T-helper 2 cell treated with Interferon-gamma antibody and Interleukin-4, amounts not matched to agents 5 μg/mL and 100 μg/mL, for 36 hours (primary cell): ENCODE measurements at regions not wholly inside any gene's neighbourhood (a gene's known extent, or its start where the extent isn't known, plus 50 kb on each side); places are given as distances from the start of the nearest gene placed in this dataset.

Experiments
- DNase-seq: peaks from one replicate; pipeline ENCODE4 v3.0.0; 2021; ENCODE audit warnings: low spot score
- H3K27ac Mint-ChIP-seq: one replicate; pipeline ENCODE4 v1.8.0; 2021; ENCODE audit warnings: mild to moderate bottlenecking, mixed read lengths
- H3K27me3 Mint-ChIP-seq: one replicate; pipeline ENCODE4 v1.8.0; 2021; ENCODE audit warnings: low read depth, mixed read lengths
- H3K36me3 Mint-ChIP-seq: one replicate; pipeline ENCODE4 v1.8.0; 2021; ENCODE audit warnings: low read depth, mixed read lengths
- H3K4me1 Mint-ChIP-seq: one replicate; pipeline ENCODE4 v1.8.0; 2021; ENCODE audit warnings: low read depth, mixed read lengths
- H3K4me3 Mint-ChIP-seq: one replicate; pipeline ENCODE4 v1.8.0; 2022; ENCODE audit warnings: mild to moderate bottlenecking, moderate library complexity, mixed read lengths
- H3K9me3 Mint-ChIP-seq: one replicate; pipeline ENCODE4 v1.8.0; 2021; ENCODE audit warnings: mixed read lengths

DNA sequence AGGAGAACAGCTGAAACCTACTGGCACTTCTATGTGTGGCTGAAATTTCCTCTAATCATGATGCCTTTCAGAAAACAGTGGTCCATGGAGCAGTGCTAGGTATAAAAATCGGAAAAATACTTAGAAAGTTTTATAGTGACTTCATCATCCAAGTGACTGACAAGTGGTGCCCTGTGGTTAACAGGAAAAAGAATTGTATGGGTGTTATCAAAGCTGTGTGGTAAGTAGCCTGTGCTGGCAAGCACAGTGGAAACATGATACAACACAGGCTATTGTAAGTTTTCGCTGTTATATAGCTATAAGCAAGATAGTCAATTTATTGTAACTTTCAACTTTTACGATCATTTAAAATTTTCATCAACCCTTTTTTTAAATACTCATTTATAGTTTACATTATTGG lies 1599.7 kb upstream of the ZEB2 start:
- H3K27me3 Mint-ChIP-seq, result no peaks in the 10 kb centered on the region
- no peak overlapping the region for H3K27ac Mint-ChIP-seq
- H3K9me3 Mint-ChIP-seq, result no peaks in the 10 kb centered on the region
- H3K4me1 Mint-ChIP-seq, result no peaks in the 10 kb centered on the region
- no peak overlapping the region for H3K4me3 Mint-ChIP-seq
- DNase-seq, result no peak
- H3K36me3 Mint-ChIP-seq, result no peaks in the 10 kb centered on the region

DNA sequence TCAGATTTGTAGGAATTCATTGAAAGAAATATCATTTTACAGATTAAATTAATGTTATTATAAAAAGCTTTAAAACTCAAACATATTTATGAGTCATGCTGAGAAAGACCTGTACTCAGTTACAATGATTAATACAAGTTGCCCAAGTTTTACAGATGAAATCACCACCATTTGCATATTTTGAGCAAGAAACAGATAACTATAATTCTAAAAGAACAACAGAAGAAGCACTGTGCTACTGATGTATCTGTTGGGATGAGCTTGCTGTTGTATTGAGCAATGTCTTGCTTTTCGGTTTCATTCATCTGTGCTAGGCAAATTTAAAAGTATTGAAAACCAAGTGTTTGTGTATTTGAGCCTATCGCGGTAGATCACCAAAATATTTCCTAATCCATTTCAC lies 1589.1 kb upstream of the ZEB2 start:
- no peaks in the 10 kb centered on the region for H3K36me3 Mint-ChIP-seq
- H3K4me1 Mint-ChIP-seq, result no peaks in the 10 kb centered on the region
- DNase-seq, result no peak
- peaks cover 4% of the 10 kb centered on the region for H3K9me3 Mint-ChIP-seq
- no peak overlapping the region for H3K4me3 Mint-ChIP-seq
- H3K27me3 Mint-ChIP-seq, result no peaks in the 10 kb centered on the region
- no peak overlapping the region for H3K27ac Mint-ChIP-seq

DNA sequence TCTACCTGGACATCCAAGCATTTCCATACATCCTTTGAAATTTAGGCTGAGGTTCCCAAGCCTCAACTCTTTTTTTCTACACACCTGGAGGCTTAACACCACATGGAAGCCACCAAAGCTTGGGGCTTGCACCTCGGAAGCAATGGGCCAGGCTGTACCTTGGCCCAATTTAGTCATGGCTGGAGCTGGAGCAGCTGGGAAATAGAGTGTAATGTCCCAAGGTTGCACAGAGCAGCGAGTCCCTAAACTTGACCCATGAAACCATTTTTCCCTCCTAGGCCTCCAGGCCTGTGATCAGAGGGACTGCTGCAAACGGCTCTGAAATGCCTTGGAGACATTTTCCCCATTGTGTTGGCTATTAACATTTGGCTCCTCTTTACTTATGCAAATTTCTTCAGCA lies 1574.3 kb upstream of the ZEB2 start:
- no peaks in the 10 kb centered on the region for H3K36me3 Mint-ChIP-seq
- H3K4me1 Mint-ChIP-seq, result no peaks in the 10 kb centered on the region
- no peak overlapping the region for H3K27ac Mint-ChIP-seq
- DNase-seq, result no peak
- H3K4me3 Mint-ChIP-seq, result no peak overlapping the region
- H3K27me3 Mint-ChIP-seq, result no peaks in the 10 kb centered on the region
- peaks cover 34% of the 10 kb centered on the region for H3K9me3 Mint-ChIP-seq

DNA sequence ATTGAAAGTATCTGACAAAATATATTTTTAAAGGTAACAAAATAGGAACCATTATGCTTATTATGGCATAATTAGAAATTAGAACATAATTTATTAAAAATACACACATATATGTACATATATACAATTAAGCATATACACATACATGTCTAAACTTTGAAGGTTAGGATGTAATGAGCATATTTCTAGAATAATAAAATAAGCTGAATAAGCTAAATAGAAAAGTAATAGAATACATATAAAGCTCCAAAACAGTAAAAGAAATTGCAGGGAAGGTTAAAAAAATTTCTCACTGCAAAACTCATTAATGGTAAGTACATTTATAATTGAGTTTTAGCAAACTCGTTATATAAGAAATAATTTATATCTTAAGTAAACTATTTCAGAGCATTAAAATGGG lies 1561.5 kb upstream of the ZEB2 start:
- Mint-ChIP-seq H3K4me1 (no peaks in the 10 kb centered on the region), H3K9me3 (peaks cover 11% of the 10 kb centered on the region)

DNA sequence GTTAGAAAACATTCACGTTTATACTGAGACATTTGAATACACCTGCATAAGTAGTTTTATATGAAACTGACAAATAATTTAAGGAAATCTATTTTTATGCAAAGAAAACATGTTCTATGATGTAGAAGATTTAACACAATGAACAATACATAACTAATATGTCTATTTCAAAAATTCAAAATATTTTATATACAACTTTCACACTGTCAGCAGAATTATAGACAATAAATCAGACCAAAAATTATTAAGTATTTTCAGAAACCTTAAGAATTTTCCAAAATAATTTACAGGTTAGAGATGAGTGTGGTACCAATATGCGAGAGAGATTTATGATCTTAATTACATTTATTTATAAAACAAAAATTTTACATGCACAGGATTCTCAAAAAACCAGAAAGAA lies 1561.0 kb upstream of the ZEB2 start:
- H3K9me3 Mint-ChIP-seq, result peaks cover 12% of the 10 kb centered on the region
- no peaks in the 10 kb centered on the region for H3K27me3 Mint-ChIP-seq
- no peak overlapping the region for H3K4me3 Mint-ChIP-seq
- no peak for DNase-seq
- H3K4me1 Mint-ChIP-seq, result no peaks in the 10 kb centered on the region
- no peaks in the 10 kb centered on the region for H3K36me3 Mint-ChIP-seq
- H3K27ac Mint-ChIP-seq, result no peak overlapping the region

More for the DNA sequence above, 1561.5 kb upstream of the ZEB2 start:
- Mint-ChIP-seq H3K4me3 (no peak overlapping the region), H3K27me3 (no peaks in the 10 kb centered on the region), H3K27ac (no peak overlapping the region), H3K36me3 (no peaks in the 10 kb centered on the region)
- DNase-seq, result no peak

DNA sequence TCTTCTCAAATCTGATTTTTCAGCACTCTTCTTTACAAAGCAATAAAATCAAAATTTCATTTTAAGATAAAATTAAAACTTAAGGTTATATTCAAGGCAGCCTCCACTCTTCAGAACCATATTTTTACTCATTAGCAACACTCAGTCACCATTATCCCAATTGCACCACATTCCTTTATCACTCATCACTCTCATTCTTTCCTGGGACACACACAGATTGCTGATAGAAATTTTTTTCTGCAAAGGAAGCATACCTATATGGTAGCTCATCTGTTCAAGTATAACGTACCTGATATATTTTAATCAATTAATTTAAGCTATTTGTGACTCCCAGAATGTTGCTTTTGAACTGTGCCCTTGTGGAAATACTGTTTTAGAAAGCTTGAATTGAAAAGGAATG lies 1559.3 kb upstream of the ZEB2 start:
- H3K27ac Mint-ChIP-seq, result no peak overlapping the region
- no peak overlapping the region for H3K4me3 Mint-ChIP-seq
- DNase-seq, result no peak
- no peaks in the 10 kb centered on the region for H3K36me3 Mint-ChIP-seq
- no peaks in the 10 kb centered on the region for H3K4me1 Mint-ChIP-seq
- no peaks in the 10 kb centered on the region for H3K27me3 Mint-ChIP-seq
- H3K9me3 Mint-ChIP-seq, result peaks cover 6% of the 10 kb centered on the region

DNA sequence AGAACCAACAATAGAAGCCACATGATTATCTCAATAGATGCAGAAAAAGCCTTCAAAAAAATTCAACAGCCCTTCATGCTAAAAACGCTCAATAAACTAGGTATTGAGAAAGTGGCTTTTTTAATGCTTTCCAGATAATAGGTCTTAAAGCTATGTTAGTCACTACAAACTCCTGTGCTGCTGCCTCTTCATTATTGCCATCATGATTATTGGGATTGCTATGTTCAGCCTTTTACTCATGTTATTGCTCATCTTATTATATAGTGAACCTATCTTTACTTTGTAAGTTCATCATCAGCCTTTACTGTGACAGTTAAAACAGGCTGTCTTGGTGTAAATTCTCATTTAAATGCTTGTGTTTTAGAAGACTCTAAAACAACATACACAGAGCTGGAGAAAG lies 1557.2 kb upstream of the ZEB2 start:
- Mint-ChIP-seq H3K4me3 (no peak overlapping the region), H3K27ac (no peak overlapping the region), H3K9me3 (peaks cover 12% of the 10 kb centered on the region), H3K27me3 (no peaks in the 10 kb centered on the region), H3K4me1 (no peaks in the 10 kb centered on the region), H3K36me3 (no peaks in the 10 kb centered on the region)
- no peak for DNase-seq

DNA sequence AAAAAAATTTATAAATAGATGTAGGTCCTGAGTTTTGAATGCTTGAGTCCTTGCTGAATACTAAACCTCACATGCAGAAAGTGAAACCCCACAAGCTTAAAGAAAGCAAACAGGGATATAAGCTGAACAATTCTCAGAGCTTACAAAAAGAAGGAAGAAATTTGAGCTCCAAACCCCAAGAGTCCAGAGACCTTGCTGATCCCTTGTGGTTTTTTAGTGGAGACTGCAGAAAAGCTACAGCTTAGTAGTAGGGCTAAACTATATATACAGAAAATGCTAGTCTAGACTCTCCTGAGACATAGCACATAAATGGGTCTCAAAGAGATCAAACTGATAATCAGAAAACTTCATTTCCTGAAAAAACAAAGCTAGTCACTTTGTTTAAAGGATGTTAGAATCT lies 1548.1 kb upstream of the ZEB2 start:
- Mint-ChIP-seq H3K4me3 (no peak overlapping the region), H3K27me3 (no peaks in the 10 kb centered on the region), H3K36me3 (no peaks in the 10 kb centered on the region), H3K4me1 (no peaks in the 10 kb centered on the region), H3K9me3 (peaks cover 26% of the 10 kb centered on the region), H3K27ac (no peak overlapping the region)
- no peak for DNase-seq

DNA sequence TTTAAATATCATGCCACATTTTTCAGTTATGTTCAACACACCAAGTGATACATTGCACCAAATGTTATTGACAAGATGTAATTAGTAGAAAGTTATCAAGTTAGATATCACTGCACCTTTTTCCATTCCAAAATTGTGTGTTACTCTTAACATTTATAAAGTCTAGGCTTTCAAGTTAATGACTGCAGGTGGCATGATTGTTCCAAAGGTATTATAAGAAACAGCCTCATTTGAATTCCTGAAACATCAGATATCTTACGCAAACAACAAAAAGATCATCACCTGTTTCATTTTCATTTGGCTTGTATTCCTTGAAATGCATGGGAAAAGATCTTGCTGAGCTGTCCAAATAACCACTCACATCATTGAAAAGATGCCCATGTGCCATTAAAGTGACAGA lies 1528.2 kb upstream of the ZEB2 start:
- Mint-ChIP-seq H3K27me3 (no peaks in the 10 kb centered on the region), H3K4me3 (no peak overlapping the region), H3K4me1 (no peaks in the 10 kb centered on the region), H3K9me3 (no peaks in the 10 kb centered on the region), H3K27ac (no peak overlapping the region), H3K36me3 (no peaks in the 10 kb centered on the region)
- no peak for DNase-seq

DNA sequence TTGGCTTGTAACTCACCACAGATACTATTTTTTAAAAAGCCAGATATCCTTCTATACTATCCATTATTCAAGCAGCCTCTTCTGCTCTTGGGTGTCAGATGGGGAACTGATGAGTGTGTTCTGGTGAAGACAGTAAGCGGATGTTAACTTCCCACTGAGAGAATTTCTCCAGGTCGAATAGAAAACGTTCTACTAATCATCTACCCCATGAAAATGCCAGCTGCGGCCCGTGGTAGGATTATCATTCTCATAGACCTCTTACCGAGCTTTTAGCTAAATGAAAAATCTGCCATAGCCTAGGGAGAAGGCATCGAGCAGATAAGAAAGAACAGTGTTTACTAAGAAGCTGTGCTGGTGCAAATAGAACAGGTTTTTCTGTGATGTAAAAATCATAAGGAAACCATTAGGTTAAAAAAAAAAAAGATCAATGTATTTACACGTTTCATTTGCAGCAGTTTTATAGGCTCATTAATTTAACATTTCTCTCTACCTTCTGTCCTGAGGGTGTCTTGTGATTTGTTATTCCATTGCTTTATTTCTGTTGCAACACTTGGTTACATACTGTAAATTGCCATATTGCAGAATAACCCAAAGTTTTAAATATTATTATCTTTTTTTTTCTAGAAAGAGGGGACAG lies 1521.5 kb upstream of the ZEB2 start:
- no peaks in the 10 kb centered on the region for H3K36me3 Mint-ChIP-seq

DNA sequence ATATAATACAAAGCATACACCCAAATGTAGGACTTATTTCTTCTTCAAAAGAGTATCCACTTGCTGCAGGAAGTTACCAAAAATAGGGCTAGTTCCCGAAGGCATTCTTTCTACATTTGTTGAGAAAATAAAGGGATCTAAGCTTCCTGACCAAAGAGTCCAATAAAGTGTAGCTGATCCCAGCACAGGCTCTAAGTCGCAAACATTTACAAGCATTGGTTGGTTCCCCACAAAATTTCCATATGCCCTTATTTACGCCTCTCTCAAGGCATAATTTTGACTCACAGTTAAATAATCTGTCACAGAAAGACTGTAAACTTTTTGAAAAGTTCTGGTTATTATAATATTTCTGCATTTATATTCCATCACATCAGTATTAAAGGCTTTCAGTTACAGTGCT lies 1520.1 kb upstream of the ZEB2 start:
- H3K4me3 Mint-ChIP-seq, result no peak overlapping the region
- H3K9me3 Mint-ChIP-seq, result no peaks in the 10 kb centered on the region

More for the DNA sequence above, 1521.5 kb upstream of the ZEB2 start:
- H3K4me1 Mint-ChIP-seq, result no peaks in the 10 kb centered on the region
- H3K9me3 Mint-ChIP-seq, result no peaks in the 10 kb centered on the region
- H3K4me3 Mint-ChIP-seq, result no peak overlapping the region
- no peaks in the 10 kb centered on the region for H3K27me3 Mint-ChIP-seq
- no peak overlapping the region for H3K27ac Mint-ChIP-seq
- no peak for DNase-seq

DNA sequence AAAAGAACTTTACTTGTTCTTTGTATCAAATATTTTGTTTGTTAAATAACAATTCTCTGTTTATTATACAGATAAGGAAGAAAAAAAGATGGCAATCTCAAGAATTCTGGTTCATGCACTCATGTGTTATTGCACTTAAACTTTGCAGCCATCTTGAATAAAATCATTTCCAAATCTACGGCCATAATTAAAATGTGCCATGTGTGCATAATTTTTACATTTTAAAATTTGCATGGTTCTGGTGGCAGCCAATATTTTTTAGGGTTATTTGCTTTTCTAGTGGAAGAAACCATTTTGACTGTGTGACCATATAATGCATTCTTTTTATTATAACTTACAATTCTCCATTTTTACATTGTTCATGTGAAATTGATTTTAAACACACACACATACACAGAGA lies 1518.1 kb upstream of the ZEB2 start:
- Mint-ChIP-seq H3K27ac (no peak overlapping the region), H3K36me3 (no peaks in the 10 kb centered on the region), H3K4me3 (no peak overlapping the region), H3K9me3 (no peaks in the 10 kb centered on the region), H3K27me3 (no peaks in the 10 kb centered on the region), H3K4me1 (no peaks in the 10 kb centered on the region)
- DNase-seq, result no peak

More for the DNA sequence above, 1520.1 kb upstream of the ZEB2 start:
- no peaks in the 10 kb centered on the region for H3K36me3 Mint-ChIP-seq
- no peaks in the 10 kb centered on the region for H3K27me3 Mint-ChIP-seq
- H3K27ac Mint-ChIP-seq, result no peak overlapping the region
- DNase-seq, result no peak
- no peaks in the 10 kb centered on the region for H3K4me1 Mint-ChIP-seq

DNA sequence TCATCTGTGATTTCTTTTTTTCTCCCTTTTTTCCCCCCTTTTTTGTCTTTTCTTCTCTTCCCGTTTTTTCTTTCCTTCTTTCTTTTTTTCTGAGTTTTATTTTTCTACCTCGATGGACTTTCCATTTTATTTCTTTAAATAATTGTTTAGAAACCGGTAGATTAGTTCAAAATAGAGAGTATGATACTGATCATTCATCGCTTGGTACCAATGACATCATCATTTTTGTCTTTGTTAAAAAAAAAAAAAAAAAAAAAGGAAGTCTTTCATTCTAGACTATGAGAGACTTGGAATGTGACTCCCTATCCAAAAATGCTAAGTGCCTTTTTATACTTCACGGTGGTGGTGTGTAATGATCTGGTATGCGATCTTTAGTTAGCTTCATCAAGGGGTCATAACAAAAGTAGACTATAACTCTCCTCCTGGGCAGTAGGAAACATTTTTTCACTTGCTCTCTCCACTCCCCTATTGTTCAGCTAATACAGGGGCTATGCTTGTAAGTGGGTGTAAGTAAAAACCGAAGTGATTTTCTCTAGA lies 1517.5 kb upstream of the ZEB2 start:
- no peaks in the 10 kb centered on the region for H3K9me3 Mint-ChIP-seq
- no peaks in the 10 kb centered on the region for H3K27me3 Mint-ChIP-seq
- H3K4me1 Mint-ChIP-seq, result no peaks in the 10 kb centered on the region

DNA sequence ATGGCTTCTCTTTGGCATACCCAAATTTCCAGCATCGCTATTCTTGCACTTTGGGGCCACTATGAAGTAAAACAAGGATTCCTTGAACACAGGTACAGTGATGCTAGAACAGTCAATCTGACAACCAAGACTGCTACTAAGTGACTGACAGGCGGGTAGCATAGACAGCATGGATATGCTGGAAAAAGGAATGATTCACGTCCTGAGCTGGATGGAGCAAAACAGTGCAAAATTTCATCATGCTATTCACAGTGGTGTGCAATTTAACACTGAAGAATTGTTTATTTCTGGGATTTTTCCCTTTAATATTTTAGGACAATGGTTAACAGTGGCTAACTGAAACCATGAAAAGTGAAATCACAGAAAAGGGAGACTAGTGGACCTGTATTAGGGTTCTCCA lies 1511.2 kb upstream of the ZEB2 start:
- no peak for DNase-seq
- Mint-ChIP-seq H3K36me3 (no peaks in the 10 kb centered on the region), H3K27ac (no peak overlapping the region), H3K9me3 (no peaks in the 10 kb centered on the region), H3K4me3 (no peak overlapping the region), H3K27me3 (no peaks in the 10 kb centered on the region), H3K4me1 (no peaks in the 10 kb centered on the region)

More for the DNA sequence above, 1517.5 kb upstream of the ZEB2 start:
- Mint-ChIP-seq H3K4me3 (no peak overlapping the region), H3K36me3 (no peaks in the 10 kb centered on the region), H3K27ac (no peak overlapping the region)
- DNase-seq, result no peak

DNA sequence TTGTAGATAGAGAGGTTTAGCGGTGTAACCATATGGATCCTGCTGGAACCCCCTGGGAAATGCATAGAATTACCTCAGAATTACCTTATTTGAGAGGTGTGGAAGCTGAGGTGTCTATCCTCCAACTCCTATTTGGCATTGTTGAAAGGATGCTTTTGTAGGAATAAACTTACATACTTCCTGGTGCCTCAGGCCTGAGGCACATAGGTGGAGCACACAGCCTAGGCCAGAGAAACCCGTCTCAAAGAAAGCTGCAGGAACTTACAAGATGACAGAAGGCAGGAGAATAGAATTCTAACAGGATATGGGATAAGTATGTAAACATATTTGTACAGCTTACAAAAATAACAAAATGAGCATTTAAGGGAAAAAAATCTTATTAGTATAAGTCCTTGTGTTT lies 1507.2 kb upstream of the ZEB2 start:
- H3K27ac Mint-ChIP-seq, result no peak overlapping the region
- no peaks in the 10 kb centered on the region for H3K4me1 Mint-ChIP-seq
- DNase-seq, result no peak
- H3K9me3 Mint-ChIP-seq, result no peaks in the 10 kb centered on the region
- H3K4me3 Mint-ChIP-seq, result no peak overlapping the region
- H3K27me3 Mint-ChIP-seq, result no peaks in the 10 kb centered on the region
- H3K36me3 Mint-ChIP-seq, result no peaks in the 10 kb centered on the region
